Thoracic aorta (tissue), 2 donors: ENCODE measurements at regions not wholly inside any gene's neighbourhood (a gene's known extent, or its start where the extent isn't known, plus 50 kb on each side); places are given as distances from the start of the nearest gene placed in this dataset.

Source experiments
- ATAC-seq: fragments of 150-250 bp; one replicate; pipeline ENCODE4 v1.8.0; 2017; ENCODE audit warnings: low read depth; ENCODE audit not compliant: insufficient number of reproducible peaks, low FRiP score
- DNase-seq: peaks from one replicate; pipeline ENCODE4 v3.0.0-alpha.2; 2020; ENCODE audit warnings: low spot score
- H3K27ac ChIP-seq, 2 donors: fragments of 200-600 bp; sonication (generic); 1 replicate in 1 of 2; 2 replicates in 1 of 2; pipeline ENCODE4 v1.5.1; 2016; ENCODE audit warnings: mild to moderate bottlenecking in 2 of 2, moderate library complexity in 2 of 2
- H3K27me3 ChIP-seq: fragments of 200-600 bp; sonication (generic); replicated peaks from 2 replicates; pipeline ENCODE4 v1.6.0; 2016; ENCODE audit warnings: mild to moderate bottlenecking; ENCODE audit not compliant: insufficient read depth
- H3K36me3 ChIP-seq: fragments of 200-600 bp; sonication (generic); one replicate; pipeline ENCODE4 v1.5.1; 2016
- H3K4me1 ChIP-seq, 2 donors: fragments of 200-600 bp; sonication (generic); 1 replicate in 1 of 2; 2 replicates in 1 of 2; pipeline versions ENCODE4 v1.5.1 to v1.6.0; 2016; ENCODE audit warnings: low read depth in 2 of 2, mild to moderate bottlenecking in 1 of 2; ENCODE audit not compliant: control insufficient read depth in 1 of 2
- H3K4me3 ChIP-seq: fragments of 200-600 bp; sonication (generic); 2 replicates; pipeline ENCODE4 v1.5.1; 2016; ENCODE audit warnings: mild to moderate bottlenecking
- H3K9me3 ChIP-seq: fragments of 200-600 bp; sonication (generic); 2 replicates; pipeline ENCODE4 v1.5.1; 2016
- TF ChIP-seq, protein P1 (sequence below): fragments of 200-600 bp; sonication (generic); IDR thresholded peaks from one replicate; pipeline ENCODE4 v1.5.1; 2019; ENCODE audit warnings: antibody characterized with exemption

DNA sequence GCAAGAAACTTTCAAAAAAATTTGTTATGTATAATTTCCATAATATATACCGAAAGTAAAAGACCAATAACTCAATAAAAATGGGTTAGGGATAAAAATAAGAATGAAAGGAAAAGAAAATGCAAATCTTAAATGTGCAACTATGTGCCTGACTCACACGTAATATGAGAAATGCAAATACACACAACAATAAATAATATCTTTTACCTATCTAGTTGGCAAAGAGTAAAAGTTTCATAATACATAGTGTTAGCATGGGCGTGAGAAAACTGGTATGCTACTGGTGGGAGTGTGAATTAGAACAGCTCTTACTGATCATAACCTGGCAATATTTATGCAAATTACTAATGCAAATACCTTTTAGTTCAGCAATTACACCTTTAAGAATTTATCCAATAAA, 438.5 kb upstream of the CITED2 start:
- Histone ChIP-seq H3K27me3 (no peaks in the 10 kb centered on the region), H3K36me3 (no peaks in the 10 kb centered on the region), H3K4me3 (no peak overlapping the region), H3K9me3 (no peaks in the 10 kb centered on the region), H3K4me1 (no peaks in the 10 kb centered on the region), H3K27ac (no peak overlapping the region)
- ATAC-seq: no peak
- TF ChIP-seq, protein P1, sequence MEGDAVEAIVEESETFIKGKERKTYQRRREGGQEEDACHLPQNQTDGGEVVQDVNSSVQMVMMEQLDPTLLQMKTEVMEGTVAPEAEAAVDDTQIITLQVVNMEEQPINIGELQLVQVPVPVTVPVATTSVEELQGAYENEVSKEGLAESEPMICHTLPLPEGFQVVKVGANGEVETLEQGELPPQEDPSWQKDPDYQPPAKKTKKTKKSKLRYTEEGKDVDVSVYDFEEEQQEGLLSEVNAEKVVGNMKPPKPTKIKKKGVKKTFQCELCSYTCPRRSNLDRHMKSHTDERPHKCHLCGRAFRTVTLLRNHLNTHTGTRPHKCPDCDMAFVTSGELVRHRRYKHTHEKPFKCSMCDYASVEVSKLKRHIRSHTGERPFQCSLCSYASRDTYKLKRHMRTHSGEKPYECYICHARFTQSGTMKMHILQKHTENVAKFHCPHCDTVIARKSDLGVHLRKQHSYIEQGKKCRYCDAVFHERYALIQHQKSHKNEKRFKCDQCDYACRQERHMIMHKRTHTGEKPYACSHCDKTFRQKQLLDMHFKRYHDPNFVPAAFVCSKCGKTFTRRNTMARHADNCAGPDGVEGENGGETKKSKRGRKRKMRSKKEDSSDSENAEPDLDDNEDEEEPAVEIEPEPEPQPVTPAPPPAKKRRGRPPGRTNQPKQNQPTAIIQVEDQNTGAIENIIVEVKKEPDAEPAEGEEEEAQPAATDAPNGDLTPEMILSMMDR: no peak
- DNase-seq: no peak

DNA sequence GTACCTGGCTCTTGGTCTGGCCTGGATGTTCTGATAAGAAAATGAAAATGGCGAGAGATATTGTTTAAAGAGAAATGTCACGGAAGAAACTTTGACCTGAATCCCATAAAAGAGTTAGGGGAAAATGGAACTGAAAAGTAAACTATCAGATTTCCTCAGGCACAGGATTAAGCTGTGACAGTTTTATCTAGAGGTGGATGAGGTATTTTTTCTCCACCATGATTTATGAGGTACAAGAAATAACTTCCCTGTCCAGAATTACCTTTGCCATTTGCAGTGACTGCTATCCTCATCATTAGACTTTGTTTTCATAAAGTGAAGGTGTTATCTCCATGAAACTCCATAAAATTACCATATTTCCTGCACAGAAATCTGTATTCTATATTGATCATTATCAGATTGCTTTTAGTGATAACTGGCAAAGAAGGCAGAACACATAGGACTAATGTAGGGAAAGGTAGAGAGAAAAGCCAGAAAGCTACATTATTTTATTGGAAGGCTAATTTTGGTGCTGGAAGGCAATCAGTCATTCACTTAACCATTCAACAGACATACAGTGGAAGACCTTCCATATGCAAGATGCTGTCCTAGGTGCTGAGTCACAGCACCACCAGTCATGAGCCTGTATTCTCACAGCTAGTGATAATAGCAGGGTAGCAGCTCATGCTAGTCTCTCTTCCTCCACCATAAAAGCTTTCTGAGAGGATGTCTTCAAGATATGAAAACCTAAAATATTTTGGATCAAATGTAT, 427.3 kb upstream of the CITED2 start:
- Histone ChIP-seq H3K9me3 (no peaks in the 10 kb centered on the region), H3K36me3 (no peaks in the 10 kb centered on the region), H3K27ac (no peak overlapping the region), H3K4me3 (no peak overlapping the region), H3K4me1 (no peaks in the 10 kb centered on the region), H3K27me3 (no peaks in the 10 kb centered on the region)
- TF ChIP-seq, protein P1: no peak
- ATAC-seq (no peak), DNase-seq (no peak)

DNA sequence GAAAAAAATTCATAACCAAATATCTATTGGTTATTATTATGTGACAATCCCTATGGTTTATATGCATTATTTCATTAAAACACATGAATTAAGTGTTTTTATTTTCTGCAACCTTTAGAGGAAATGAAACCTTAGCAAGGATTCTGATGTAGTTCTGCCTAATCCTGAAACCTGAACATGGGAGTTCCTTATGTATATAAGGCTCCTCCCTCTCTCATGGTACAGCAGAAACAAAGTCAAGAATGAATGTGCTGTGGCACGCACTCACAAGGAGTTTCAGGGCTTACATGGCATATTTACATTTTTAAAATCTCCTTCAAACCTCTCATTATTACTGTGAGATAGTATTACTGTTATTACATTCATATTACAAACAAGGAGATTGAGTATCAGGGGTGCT, 426.4 kb upstream of the CITED2 start:
- Histone ChIP-seq H3K9me3 (no peaks in the 10 kb centered on the region), H3K4me1 (no peaks in the 10 kb centered on the region), H3K36me3 (no peaks in the 10 kb centered on the region), H3K27ac (no peak overlapping the region), H3K4me3 (no peak overlapping the region), H3K27me3 (no peaks in the 10 kb centered on the region)
- TF ChIP-seq, protein P1: no peak
- ATAC-seq (no peak), DNase-seq (no peak)

DNA sequence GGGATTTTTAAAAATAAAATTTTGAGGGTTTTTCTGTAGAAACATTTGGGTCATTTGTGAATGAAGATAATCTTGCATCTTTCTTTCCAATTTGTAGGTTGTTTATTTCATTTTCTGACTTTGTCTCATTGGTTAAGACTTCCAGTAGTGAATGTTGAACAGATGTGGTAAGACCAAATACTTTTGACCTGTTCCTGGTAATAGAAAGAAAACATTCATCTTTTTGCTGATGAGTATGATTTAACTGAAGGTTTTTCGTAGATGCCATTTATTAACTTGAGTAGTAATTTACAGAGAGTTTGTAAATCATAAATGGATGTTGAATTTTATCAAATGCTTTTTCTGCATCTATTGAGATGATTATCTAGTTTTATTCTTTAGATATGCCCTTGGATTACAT, 416.1 kb upstream of the CITED2 start:
- no peaks in the 10 kb centered on the region for H3K4me1 ChIP-seq
- no peaks in the 10 kb centered on the region for H3K36me3 ChIP-seq
- ATAC-seq (no peak), DNase-seq (no peak)
- H3K9me3 ChIP-seq: peaks cover 3% of the 10 kb centered on the region
- TF ChIP-seq, protein P1: no peak
- H3K27me3 ChIP-seq: no peaks in the 10 kb centered on the region
- no peak overlapping the region for H3K27ac ChIP-seq
- H3K4me3 ChIP-seq: no peak overlapping the region

DNA sequence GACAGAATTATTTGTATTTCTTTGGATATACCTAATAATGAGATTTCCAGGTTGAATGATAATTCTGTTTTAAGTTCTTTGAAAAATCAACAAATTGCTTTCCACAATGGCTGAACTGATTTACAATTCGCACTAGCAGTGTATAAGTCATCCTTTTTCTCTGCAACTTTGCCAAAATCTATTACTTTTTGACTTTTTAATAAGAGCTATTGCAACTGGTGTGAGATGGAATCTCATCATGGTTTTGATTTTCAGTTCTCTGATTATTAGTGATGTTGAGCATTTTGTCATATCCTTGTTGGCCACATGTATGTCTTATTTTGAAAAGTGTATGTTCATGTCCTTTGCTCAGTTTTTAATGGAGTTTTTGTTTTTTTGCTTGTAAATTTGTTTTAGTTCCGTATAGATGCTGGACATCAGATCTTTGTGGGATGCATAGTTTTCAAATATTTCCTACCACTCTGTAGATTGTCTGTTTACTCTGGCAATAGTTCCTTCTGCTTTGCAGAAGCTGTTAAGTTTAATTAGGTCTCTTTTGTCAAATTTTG, 409.8 kb upstream of the CITED2 start:
- DNase-seq (no peak), ATAC-seq (no peak)
- H3K27me3 ChIP-seq: no peaks in the 10 kb centered on the region
- H3K36me3 ChIP-seq: no peaks in the 10 kb centered on the region
- H3K27ac ChIP-seq: no peak overlapping the region
- H3K4me1 ChIP-seq: no peaks in the 10 kb centered on the region
- TF ChIP-seq, protein P1: no peak
- no peak overlapping the region for H3K4me3 ChIP-seq
- peaks cover 9% of the 10 kb centered on the region for H3K9me3 ChIP-seq
